ENCODE measurements at regions not wholly inside any gene's neighbourhood (a gene's known extent, or its start where the extent isn't known, plus 50 kb on each side); places are given as distances from the start of the nearest gene placed in this dataset.

DNA sequence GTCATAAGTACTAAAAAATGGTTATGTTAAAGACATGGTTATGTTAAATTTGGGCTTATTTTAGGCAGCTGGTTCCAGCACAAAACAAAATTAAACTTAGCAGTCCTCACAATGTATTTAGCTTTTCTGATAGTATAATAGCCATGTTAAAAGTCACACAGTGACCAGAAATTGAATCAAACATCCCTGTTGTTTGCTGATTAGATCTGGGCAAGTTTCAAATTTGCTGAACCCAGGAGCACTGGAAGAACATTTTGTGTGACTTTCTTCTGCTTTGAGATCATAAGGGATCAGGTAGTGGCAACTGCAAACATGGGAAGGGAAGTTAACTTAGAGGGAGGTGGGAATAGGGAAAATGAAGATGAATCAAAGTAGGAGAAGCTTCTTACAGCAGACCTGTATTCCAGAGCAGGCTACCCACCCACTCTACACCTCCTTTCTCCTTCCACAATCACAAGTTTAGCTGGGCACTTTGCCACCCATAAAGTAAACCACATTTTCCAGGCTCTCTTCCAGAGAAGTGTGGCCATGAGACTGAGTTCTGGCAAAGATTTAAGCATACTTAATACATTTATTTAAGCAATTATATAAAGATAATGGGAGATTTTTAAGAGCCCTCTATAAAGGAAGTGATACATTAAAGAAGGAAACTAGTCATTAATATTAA, 616.1 kb upstream of the LRATD1 start:
- Histone ChIP-seq H3K79me2 (ENCODE audit: control insufficient read depth, insufficient read depth, low read length) (no peaks in the 10 kb centered on the region), H3K4me1 (ENCODE audit: control insufficient read depth, extremely low read depth, insufficient read depth, low read length) (no peaks in the 10 kb centered on the region), H3K27ac (ENCODE audit: control insufficient read depth, insufficient read depth, low read length) (no peak overlapping the region), H3K36me3 (ENCODE audit: control insufficient read depth in 2 of 2, extremely low read depth in 1 of 2, insufficient read depth in 2 of 2, low read length in 2 of 2) (no peaks in the 10 kb centered on the region), H3K9me3 (ENCODE audit: control insufficient read depth, low read depth, low read length) (no peaks in the 10 kb centered on the region), H3K4me3 (ENCODE audit: control insufficient read depth in 2 of 3, extremely low read depth in 1 of 3, insufficient read depth in 2 of 3, low read depth in 1 of 3, low read length in 3 of 3) (no peak overlapping the region), H3K4me2 (ENCODE audit: control insufficient read depth, extremely low read depth, insufficient read depth, low read depth, low read length) (no peak overlapping the region), H3K9ac (ENCODE audit: control insufficient read depth, extremely low read depth, insufficient read depth, low read length) (no peak overlapping the region), H2AFZ (ENCODE audit: control insufficient read depth, low read length) (no peak overlapping the region), H3K9me1 (ENCODE audit: control insufficient read depth, extremely low read depth, insufficient read depth, low read length) (no peaks in the 10 kb centered on the region), H3K27me3 (ENCODE audit: control insufficient read depth, extremely low read depth, insufficient read depth, low read length) (no peaks in the 10 kb centered on the region), H4K20me1 (ENCODE audit: control insufficient read depth, extremely low read depth, insufficient read depth, low read length) (no peaks in the 10 kb centered on the region)
- dilution Hi-C loops (cut with MboI; ENCODE audit: extremely low pct_ligation_motif_present, low sequenced_read_pairs) = no loop called here
- DNase-seq (ENCODE audit: low read depth, low spot score) (no peak), FAIRE-seq (no peak)
- TF ChIP-seq, protein P1, sequence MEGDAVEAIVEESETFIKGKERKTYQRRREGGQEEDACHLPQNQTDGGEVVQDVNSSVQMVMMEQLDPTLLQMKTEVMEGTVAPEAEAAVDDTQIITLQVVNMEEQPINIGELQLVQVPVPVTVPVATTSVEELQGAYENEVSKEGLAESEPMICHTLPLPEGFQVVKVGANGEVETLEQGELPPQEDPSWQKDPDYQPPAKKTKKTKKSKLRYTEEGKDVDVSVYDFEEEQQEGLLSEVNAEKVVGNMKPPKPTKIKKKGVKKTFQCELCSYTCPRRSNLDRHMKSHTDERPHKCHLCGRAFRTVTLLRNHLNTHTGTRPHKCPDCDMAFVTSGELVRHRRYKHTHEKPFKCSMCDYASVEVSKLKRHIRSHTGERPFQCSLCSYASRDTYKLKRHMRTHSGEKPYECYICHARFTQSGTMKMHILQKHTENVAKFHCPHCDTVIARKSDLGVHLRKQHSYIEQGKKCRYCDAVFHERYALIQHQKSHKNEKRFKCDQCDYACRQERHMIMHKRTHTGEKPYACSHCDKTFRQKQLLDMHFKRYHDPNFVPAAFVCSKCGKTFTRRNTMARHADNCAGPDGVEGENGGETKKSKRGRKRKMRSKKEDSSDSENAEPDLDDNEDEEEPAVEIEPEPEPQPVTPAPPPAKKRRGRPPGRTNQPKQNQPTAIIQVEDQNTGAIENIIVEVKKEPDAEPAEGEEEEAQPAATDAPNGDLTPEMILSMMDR (optimal IDR thresholded peaks at IDR 0.05 in 1 of 3, IDR thresholded peaks at IDR 0.05 in 1 of 3, conservative IDR thresholded peaks at IDR 0.05 in 1 of 3; ENCODE audit: extremely low read depth in 1 of 3, insufficient read depth in 2 of 3, low read length in 3 of 3) = no peak
- no peak for TF ChIP-seq EZH2 (IDR thresholded peaks at IDR 0.05; ENCODE audit: low read length)

DNA sequence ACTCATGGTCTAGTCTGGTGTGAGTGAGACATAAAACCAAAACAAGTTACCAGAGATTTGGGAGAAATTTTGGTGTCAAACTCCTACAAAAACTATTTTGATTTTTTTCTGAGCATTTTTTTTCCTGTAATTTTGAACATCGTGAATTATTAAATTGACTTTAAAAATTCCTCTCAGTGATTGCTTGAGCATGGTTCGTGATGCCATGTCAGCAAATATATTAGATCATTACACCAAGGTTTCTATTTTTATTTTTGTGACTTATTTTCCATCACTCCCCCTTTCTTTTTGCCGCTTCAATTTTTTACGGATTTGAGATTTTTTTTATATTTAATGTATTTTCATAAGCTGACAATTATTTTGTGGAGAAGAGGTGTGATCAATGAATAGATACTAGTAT, 613.9 kb upstream of the LRATD1 start:
- no peak for FAIRE-seq
- no peak overlapping the region for H3K9ac ChIP-seq (ENCODE audit: control insufficient read depth, extremely low read depth, insufficient read depth, low read length)
- H3K9me3 ChIP-seq (ENCODE audit: control insufficient read depth, low read depth, low read length) = no peaks in the 10 kb centered on the region
- no peaks in the 10 kb centered on the region for H3K27me3 ChIP-seq (ENCODE audit: control insufficient read depth, extremely low read depth, insufficient read depth, low read length)
- H4K20me1 ChIP-seq (ENCODE audit: control insufficient read depth, extremely low read depth, insufficient read depth, low read length) = no peaks in the 10 kb centered on the region
- H3K36me3 ChIP-seq (ENCODE audit: control insufficient read depth in 2 of 2, extremely low read depth in 1 of 2, insufficient read depth in 2 of 2, low read length in 2 of 2) = no peaks in the 10 kb centered on the region
- no peaks in the 10 kb centered on the region for H3K79me2 ChIP-seq (ENCODE audit: control insufficient read depth, insufficient read depth, low read length)
- TF ChIP-seq EZH2 (IDR thresholded peaks at IDR 0.05; ENCODE audit: low read length) = no peak
- TF ChIP-seq, protein P1 (optimal IDR thresholded peaks at IDR 0.05 in 1 of 3, IDR thresholded peaks at IDR 0.05 in 1 of 3, conservative IDR thresholded peaks at IDR 0.05 in 1 of 3; ENCODE audit: extremely low read depth in 1 of 3, insufficient read depth in 2 of 3, low read length in 3 of 3) = no peak
- H3K27ac ChIP-seq (ENCODE audit: control insufficient read depth, insufficient read depth, low read length) = no peak overlapping the region
- no peak overlapping the region for H3K4me2 ChIP-seq (ENCODE audit: control insufficient read depth, extremely low read depth, insufficient read depth, low read depth, low read length)
- no peak overlapping the region for H3K4me3 ChIP-seq (ENCODE audit: control insufficient read depth in 2 of 3, extremely low read depth in 1 of 3, insufficient read depth in 2 of 3, low read depth in 1 of 3, low read length in 3 of 3)
- H2AFZ ChIP-seq (ENCODE audit: control insufficient read depth, low read length) = no peak overlapping the region
- no peaks in the 10 kb centered on the region for H3K4me1 ChIP-seq (ENCODE audit: control insufficient read depth, extremely low read depth, insufficient read depth, low read length)
- no peaks in the 10 kb centered on the region for H3K9me1 ChIP-seq (ENCODE audit: control insufficient read depth, extremely low read depth, insufficient read depth, low read length)
- dilution Hi-C loops (cut with MboI; ENCODE audit: extremely low pct_ligation_motif_present, low sequenced_read_pairs) = no loop called here
- no peak for DNase-seq (ENCODE audit: low read depth, low spot score)
